ENCODE measurements at regions not wholly inside any gene's neighbourhood (a gene's known extent, or its start where the extent isn't known, plus 50 kb on each side); places are given as distances from the start of the nearest gene placed in this dataset.
"Not testable (repeated sequence)": the region's sequence is repeated elsewhere in the genome, so short reads cannot be mapped to it uniquely, and the experiment has no call there.

DNA sequence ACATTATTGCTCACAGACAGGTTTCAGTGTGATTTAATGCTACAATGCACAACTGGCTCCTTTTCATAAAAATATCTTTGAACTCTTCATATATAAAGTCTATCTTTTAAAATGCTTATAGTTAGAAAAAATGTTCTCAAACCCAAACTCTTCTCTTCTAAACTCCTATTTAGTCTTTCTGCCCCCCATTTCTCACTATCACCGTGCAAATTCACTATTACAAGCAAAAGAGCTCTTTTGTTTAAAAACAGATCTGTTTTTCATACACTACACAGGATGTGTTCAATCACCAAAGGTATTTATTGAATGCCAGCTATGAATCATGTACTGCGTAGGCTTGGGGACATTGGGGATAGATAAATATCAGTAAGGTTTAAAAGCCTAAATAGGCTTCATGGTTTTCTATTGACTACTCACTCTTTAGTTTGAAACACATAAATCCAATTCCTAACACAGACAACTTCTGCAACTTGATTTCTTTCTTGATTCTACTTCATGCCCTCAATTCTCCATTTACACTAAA lies 692.3 kb downstream of the C12orf50 start:
- Histone ChIP-seq H3K4me1 (replicated peaks in 1 of 2) (no peaks in the 10 kb centered on the region), H3K27me3 (no peaks in the 10 kb centered on the region), H3K9me3 (replicated peaks in 1 of 3) (peaks cover 0 to 5% (median 0%) of the 10 kb centered on the region in 3 donors), H3K27ac (no peak overlapping the region), H3K36me3 (replicated peaks in 1 of 2) (no peaks in the 10 kb centered on the region), H3K4me3 (no peak overlapping the region)
- 63 to 70% (median 65%) methylated on average over 2 of the region's 2 CpGs for WGBS, 4 donors
- TF ChIP-seq, protein P1, sequence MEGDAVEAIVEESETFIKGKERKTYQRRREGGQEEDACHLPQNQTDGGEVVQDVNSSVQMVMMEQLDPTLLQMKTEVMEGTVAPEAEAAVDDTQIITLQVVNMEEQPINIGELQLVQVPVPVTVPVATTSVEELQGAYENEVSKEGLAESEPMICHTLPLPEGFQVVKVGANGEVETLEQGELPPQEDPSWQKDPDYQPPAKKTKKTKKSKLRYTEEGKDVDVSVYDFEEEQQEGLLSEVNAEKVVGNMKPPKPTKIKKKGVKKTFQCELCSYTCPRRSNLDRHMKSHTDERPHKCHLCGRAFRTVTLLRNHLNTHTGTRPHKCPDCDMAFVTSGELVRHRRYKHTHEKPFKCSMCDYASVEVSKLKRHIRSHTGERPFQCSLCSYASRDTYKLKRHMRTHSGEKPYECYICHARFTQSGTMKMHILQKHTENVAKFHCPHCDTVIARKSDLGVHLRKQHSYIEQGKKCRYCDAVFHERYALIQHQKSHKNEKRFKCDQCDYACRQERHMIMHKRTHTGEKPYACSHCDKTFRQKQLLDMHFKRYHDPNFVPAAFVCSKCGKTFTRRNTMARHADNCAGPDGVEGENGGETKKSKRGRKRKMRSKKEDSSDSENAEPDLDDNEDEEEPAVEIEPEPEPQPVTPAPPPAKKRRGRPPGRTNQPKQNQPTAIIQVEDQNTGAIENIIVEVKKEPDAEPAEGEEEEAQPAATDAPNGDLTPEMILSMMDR (IDR thresholded peaks at IDR 0.05) = no peak
- TF ChIP-seq POLR2A (IDR thresholded peaks at IDR 0.05) = no peak
- DNase-seq = no peak
- intact Hi-C loops (cut with DNase I) = no loop called here

DNA sequence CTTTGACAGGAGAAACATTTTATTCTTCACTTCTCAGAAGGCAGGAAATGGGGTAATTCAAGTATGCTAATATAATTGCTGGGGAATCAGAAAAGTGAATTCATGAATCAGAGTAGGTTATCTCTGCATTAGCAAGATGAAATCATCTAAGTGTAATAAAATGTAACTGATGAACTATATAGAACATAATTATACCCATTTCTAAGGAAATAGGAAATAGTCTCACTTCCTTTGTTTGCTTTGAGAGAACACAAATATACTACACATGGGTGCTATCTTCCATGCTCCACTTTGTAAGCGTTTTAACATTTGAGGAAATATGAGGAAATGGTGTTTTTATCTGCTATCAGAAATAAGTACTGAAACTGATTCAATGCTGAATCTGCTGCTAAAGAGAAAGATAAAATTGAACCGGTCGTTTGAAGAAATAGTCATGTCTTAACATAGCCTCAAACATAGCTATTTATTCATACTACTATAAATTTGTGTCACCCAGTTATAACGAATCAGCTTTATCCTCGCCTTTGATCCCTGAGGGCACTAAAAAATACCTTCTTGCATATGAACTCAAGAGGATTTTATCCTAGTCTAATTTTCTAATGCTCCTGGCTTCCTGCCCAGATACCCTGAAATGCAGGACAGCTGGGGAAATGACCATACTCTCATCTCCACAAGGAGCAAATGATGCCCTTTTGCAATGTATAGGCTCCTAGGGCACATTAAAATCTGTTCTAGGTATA lies 696.0 kb downstream of the C12orf50 start:
- Histone ChIP-seq H3K27ac (no peak overlapping the region), H3K36me3 (replicated peaks in 1 of 2) (no peaks in the 10 kb centered on the region), H3K4me1 (replicated peaks in 1 of 2) (no peaks in the 10 kb centered on the region), H3K9me3 (replicated peaks in 1 of 3) (no peaks in the 10 kb centered on the region), H3K27me3 (no peaks in the 10 kb centered on the region), H3K4me3 (no peak overlapping the region)
- TF ChIP-seq, protein P1 (IDR thresholded peaks at IDR 0.05) = no peak
- no peak for TF ChIP-seq POLR2A (IDR thresholded peaks at IDR 0.05)
- no peak for DNase-seq
- WGBS, 4 donors = 45 to 57% (median 53%) methylated on average over 5 of the region's 5 CpGs
- intact Hi-C loops (cut with DNase I) = no loop called here

DNA sequence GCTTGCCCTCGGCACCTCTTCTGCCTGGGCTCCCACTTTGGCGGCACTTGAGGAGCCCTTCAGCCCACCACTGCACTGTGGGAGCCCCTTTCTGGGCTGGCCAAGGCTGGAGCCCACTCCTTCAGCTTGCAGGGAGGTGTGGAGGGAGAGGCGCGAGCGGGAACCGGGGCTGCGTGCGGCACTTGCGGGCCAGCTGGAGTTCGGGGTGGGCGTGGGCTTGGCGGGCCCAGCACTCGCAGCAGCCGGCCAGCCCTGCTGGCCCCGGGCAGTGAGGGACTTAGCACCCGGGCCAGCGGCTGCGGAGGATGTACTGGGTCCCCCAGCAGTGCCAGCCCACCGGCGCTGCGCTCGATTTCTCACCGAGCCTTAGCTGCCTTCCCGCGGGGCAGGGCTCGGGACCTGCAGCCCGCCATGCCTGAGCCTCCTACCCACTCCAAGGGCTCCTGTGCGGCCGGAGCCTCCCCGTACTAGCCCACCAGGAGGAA lies 699.1 kb downstream of the C12orf50 start:
- H3K4me3 ChIP-seq; DNase-seq; H3K27ac ChIP-seq; H3K27me3 ChIP-seq; intact Hi-C loops (cut with DNase I); H3K9me3 ChIP-seq (replicated peaks in 1 of 3); H3K36me3 ChIP-seq (replicated peaks in 1 of 2); H3K4me1 ChIP-seq (replicated peaks in 1 of 2): not testable (repeated sequence)
- WGBS, 4 donors = 94 to 100% (median 96%) methylated on average over 3 to 30 of the region's 30 CpGs

DNA sequence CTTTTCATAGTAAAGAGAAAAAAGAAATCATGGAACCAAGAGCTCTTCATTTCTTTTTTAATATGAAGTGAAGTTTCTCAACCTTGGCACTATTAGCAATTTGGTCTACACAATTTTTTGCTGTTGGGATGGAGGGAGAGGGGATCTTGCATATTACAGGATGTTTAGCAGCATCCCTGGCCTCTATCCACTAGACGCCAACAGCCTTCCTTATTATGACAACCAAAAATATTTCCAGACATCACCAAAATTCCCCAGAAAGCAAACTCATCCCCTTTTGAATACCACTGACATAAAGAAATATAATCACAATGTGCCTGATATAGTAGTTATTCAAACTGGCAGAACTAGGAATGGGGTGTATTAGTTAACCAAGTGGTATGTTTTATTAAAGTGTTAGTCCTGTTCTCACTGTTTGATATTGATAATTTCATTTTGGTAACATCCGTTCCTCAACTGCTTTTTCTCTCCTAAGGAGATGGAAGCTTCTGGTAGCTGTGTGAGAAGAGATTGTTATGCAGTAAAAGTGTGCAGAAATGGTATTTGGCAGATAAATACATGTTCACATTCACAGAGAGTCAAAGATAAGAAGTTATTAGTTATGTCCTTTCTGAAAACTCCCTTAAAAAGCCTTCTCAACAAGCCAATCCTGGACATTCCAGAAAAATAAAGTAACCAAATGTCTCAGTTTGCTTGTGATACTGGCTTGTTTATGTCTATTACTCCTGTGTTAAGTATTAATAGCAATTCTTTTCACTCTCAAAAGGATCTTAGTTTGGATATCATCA lies 699.9 kb downstream of the C12orf50 start:
- DNase-seq = no peak
- Histone ChIP-seq H3K9me3 (replicated peaks in 1 of 3) (no peaks in the 10 kb centered on the region), H3K4me3 (no peak overlapping the region), H3K4me1 (replicated peaks in 1 of 2) (no peaks in the 10 kb centered on the region), H3K27ac (peak overlapping the region in 1 of 5 donors; percentile 32), H3K36me3 (replicated peaks in 1 of 2) (no peaks in the 10 kb centered on the region), H3K27me3 (no peaks in the 10 kb centered on the region)
- intact Hi-C loops (cut with DNase I) = no loop called here
- WGBS, 4 donors = 66 to 85% (median 76%) methylated on average over 2 of the region's 2 CpGs
- no peak for TF ChIP-seq POLR2A (IDR thresholded peaks at IDR 0.05)
- TF ChIP-seq, protein P1 (IDR thresholded peaks at IDR 0.05) = no peak
